Mesenchymal stem cell (in vitro differentiated cells and primary cell): ENCODE measurements at regions not wholly inside any gene's neighbourhood (a gene's known extent, or its start where the extent isn't known, plus 50 kb on each side); places are given as distances from the start of the nearest gene placed in this dataset.

Source experiments
- DNase-seq: peaks from one replicate; pipeline ENCODE4 v3.0.0-alpha.2; 2013
- H2AFZ ChIP-seq: one replicate; pipeline ENCODE4 v1.6.1; 2013; ENCODE audit warnings: low read depth, mild to moderate bottlenecking, control low read depth, inconsistent platforms, low read length, moderate library complexity
- H2AK5ac ChIP-seq: 2 replicates; pipeline ENCODE4 v1.6.1; 2013; ENCODE audit warnings: low read length, moderate library complexity, mild to moderate bottlenecking, inconsistent platforms; ENCODE audit not compliant: severe bottlenecking
- H2BK120ac ChIP-seq: one replicate; pipeline ENCODE4 v1.6.1; 2013; ENCODE audit warnings: low read depth, mild to moderate bottlenecking, inconsistent platforms, low read length, moderate library complexity
- H2BK12ac ChIP-seq, 2 experiments: one replicate each; pipeline ENCODE4 v1.6.1; 2013; ENCODE audit warnings: inconsistent platforms in 2 of 2, low read length in 2 of 2, mild to moderate bottlenecking in 2 of 2, moderate library complexity in 2 of 2, control low read depth in 1 of 2
- H2BK15ac ChIP-seq: one replicate; pipeline ENCODE4 v1.6.1; 2013; ENCODE audit warnings: mild to moderate bottlenecking, low read depth, inconsistent platforms; ENCODE audit not compliant: poor library complexity, severe bottlenecking
- H2BK5ac ChIP-seq: 2 replicates; pipeline ENCODE4 v1.6.1; 2013; ENCODE audit warnings: low read depth, mild to moderate bottlenecking, low read length, control low read depth, inconsistent platforms; ENCODE audit not compliant: poor library complexity, severe bottlenecking
- H3K14ac ChIP-seq, 2 experiments: one replicate each; pipeline ENCODE4 v1.6.1; 2013; ENCODE audit warnings: inconsistent platforms in 2 of 2, low read length in 2 of 2, control low read depth in 1 of 2, mild to moderate bottlenecking in 1 of 2, moderate library complexity in 1 of 2
- H3K18ac ChIP-seq, 2 experiments: one replicate each; pipeline ENCODE4 v1.6.1; 2013; ENCODE audit warnings: inconsistent platforms in 2 of 2, low read length in 2 of 2, control low read depth in 1 of 2, low read depth in 1 of 2, mild to moderate bottlenecking in 1 of 2
- H3K23ac ChIP-seq, 2 experiments: one replicate each; pipeline ENCODE4 v1.6.1; 2013; ENCODE audit warnings: inconsistent platforms in 2 of 2, low read length in 2 of 2, mild to moderate bottlenecking in 2 of 2, moderate library complexity in 2 of 2, control low read depth in 1 of 2
- H3K27ac ChIP-seq: 2 replicates; pipeline ENCODE4 v1.5.1; 2013; ENCODE audit warnings: mild to moderate bottlenecking, moderate library complexity, low read length, control low read depth, inconsistent platforms; ENCODE audit not compliant: poor library complexity, severe bottlenecking
- H3K27me3 ChIP-seq, 2 experiments: 2 replicates each; pipeline versions ENCODE4 v1.6.1 to v1.7.0; 2013; ENCODE audit warnings: low read length in 2 of 2, mild to moderate bottlenecking in 2 of 2, moderate library complexity in 2 of 2, control low read depth in 1 of 2, inconsistent platforms in 1 of 2; ENCODE audit not compliant: control insufficient read depth in 1 of 2, insufficient read depth in 1 of 2
- H3K36me3 ChIP-seq, 2 experiments: 2 replicates each; pipeline versions ENCODE4 v1.6.1 to v1.7.0; 2013; ENCODE audit warnings: low read length in 2 of 2, control low read depth in 1 of 2, inconsistent platforms in 1 of 2, low read depth in 1 of 2, mild to moderate bottlenecking in 1 of 2; ENCODE audit not compliant: insufficient read depth in 2 of 2, control insufficient read depth in 1 of 2
- H3K4ac ChIP-seq, 2 experiments: one replicate each; pipeline ENCODE4 v1.6.1; 2013; ENCODE audit warnings: inconsistent platforms in 2 of 2, low read length in 2 of 2, mild to moderate bottlenecking in 2 of 2, moderate library complexity in 2 of 2, control low read depth in 1 of 2, low read depth in 1 of 2
- H3K4me1 ChIP-seq: 2 replicates; pipeline ENCODE4 v1.6.1; 2013; ENCODE audit warnings: low read depth, low read length, control low read depth; ENCODE audit not compliant: control insufficient read depth, insufficient read depth
- H3K4me2 ChIP-seq: 2 replicates; pipeline ENCODE4 v1.6.1; 2013; ENCODE audit warnings: low read length, mild to moderate bottlenecking, inconsistent platforms; ENCODE audit not compliant: poor library complexity, severe bottlenecking
- H3K4me3 ChIP-seq, 2 experiments: 2 replicates each; pipeline versions ENCODE4 v1.5.1 to v1.7.0; 2013; ENCODE audit warnings: low read length in 2 of 2, mild to moderate bottlenecking in 2 of 2, control low read depth in 1 of 2, low read depth in 1 of 2; ENCODE audit not compliant: insufficient read depth in 1 of 2
- H3K79me1 ChIP-seq: replicated peaks from 2 replicates; pipeline ENCODE4 v1.6.1; 2013; ENCODE audit warnings: mild to moderate bottlenecking, control low read depth, low read length, inconsistent platforms; ENCODE audit not compliant: poor library complexity, severe bottlenecking
- H3K9ac ChIP-seq: 2 replicates; pipeline ENCODE4 v1.7.0; 2013; ENCODE audit warnings: mild to moderate bottlenecking, low read length, moderate library complexity
- H3K9me3 ChIP-seq: 2 replicates; pipeline ENCODE4 v1.7.0; 2013; ENCODE audit warnings: mild to moderate bottlenecking, low read length; ENCODE audit not compliant: control insufficient read depth
- H4K8ac ChIP-seq: one replicate; pipeline ENCODE4 v1.6.1; 2013; ENCODE audit warnings: inconsistent platforms, mild to moderate bottlenecking, low read length, moderate library complexity
- H4K91ac ChIP-seq: one replicate; pipeline ENCODE4 v1.6.1; 2013; ENCODE audit warnings: mild to moderate bottlenecking, low read length, inconsistent platforms
- WGBS: methylation state at CpG from one replicate; pipeline ENCODE4 v1.1.7; 2013; ENCODE audit warnings: mixed read lengths; 5-methylcytosine and 5-hydroxymethylcytosine counted together

DNA sequence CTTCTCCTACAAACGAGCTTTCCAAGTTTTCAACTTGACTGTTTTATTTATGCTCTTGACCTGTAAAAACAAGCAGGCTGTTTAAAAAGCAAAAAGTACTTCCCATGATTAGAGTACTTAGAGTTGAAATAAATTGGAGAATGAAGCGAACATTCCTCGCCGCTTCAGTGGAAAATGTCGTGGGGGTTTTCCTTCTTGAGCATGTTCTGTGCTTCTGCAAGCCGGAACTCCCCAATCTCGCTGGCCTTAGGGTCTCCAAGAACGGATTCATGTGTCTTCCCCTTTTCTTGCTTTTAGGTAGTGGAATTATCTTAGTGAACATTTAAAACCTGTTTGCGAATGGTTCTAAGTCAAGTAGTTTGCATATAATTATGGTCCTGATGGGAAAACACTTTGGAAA, 103.6 kb upstream of the ZNF536 start:
- no peak overlapping the region for H2AK5ac ChIP-seq
- H2BK12ac ChIP-seq = no peak overlapping the region
- H3K14ac ChIP-seq = no peak overlapping the region
- no peaks in the 10 kb centered on the region for H3K36me3 ChIP-seq
- no peak overlapping the region for H2BK5ac ChIP-seq
- no peak overlapping the region for H3K18ac ChIP-seq
- H3K23ac ChIP-seq = no peak overlapping the region
- 79% methylated on average over 8 of the region's 9 CpGs for WGBS
- no peak overlapping the region for H3K9ac ChIP-seq
- no peak overlapping the region for H3K4me2 ChIP-seq
- H3K9me3 ChIP-seq = no peaks in the 10 kb centered on the region
- H3K27ac ChIP-seq = no peak overlapping the region
- no peak for DNase-seq
- H3K4ac ChIP-seq = no peak overlapping the region
- no peak overlapping the region for H2BK120ac ChIP-seq
- no peak overlapping the region for H4K8ac ChIP-seq
- no peak overlapping the region for H2AFZ ChIP-seq
- no peak overlapping the region for H2BK15ac ChIP-seq
- H3K4me1 ChIP-seq = no peaks in the 10 kb centered on the region
- no peak overlapping the region for H3K4me3 ChIP-seq
- peaks cover 0 to 4% of the 10 kb centered on the region in 2 experiments for H3K27me3 ChIP-seq
- H3K79me1 ChIP-seq = no peaks in the 10 kb centered on the region
- H4K91ac ChIP-seq = no peak overlapping the region

- no peak overlapping the region for H2AK5ac ChIP-seq
- H3K4me1 ChIP-seq = no peaks in the 10 kb centered on the region
- H3K9me3 ChIP-seq = no peaks in the 10 kb centered on the region
- H2AFZ ChIP-seq = no peak overlapping the region
- H3K4me2 ChIP-seq = no peak overlapping the region
- H2BK5ac ChIP-seq = no peak overlapping the region
- H3K4ac ChIP-seq = no peak overlapping the region
- H3K36me3 ChIP-seq = no peaks in the 10 kb centered on the region
- peaks cover 0 to 4% of the 10 kb centered on the region in 2 experiments for H3K27me3 ChIP-seq
- H3K9ac ChIP-seq = no peak overlapping the region
- WGBS = 92% methylated on average over 7 of the region's 9 CpGs
- no peak overlapping the region for H3K14ac ChIP-seq
- H3K4me3 ChIP-seq = no peak overlapping the region
- no peak for DNase-seq
- no peaks in the 10 kb centered on the region for H3K79me1 ChIP-seq
- no peak overlapping the region for H3K18ac ChIP-seq
- H3K27ac ChIP-seq = no peak overlapping the region
- no peak overlapping the region for H4K91ac ChIP-seq
- no peak overlapping the region for H2BK15ac ChIP-seq
- H2BK120ac ChIP-seq = no peak overlapping the region
- H3K23ac ChIP-seq = no peak overlapping the region
- no peak overlapping the region for H4K8ac ChIP-seq
- H2BK12ac ChIP-seq = no peak overlapping the region
Measured at GRCh38 chr19:30269638-30270037, 102.5 kb upstream of the ZNF536 start.

GRCh38 chr19:30271816-30272215, 100.4 kb upstream of the ZNF536 start:
- Histone ChIP-seq H3K4ac (no peak overlapping the region), H2BK15ac (no peak overlapping the region), H2AK5ac (no peak overlapping the region), H2BK120ac (no peak overlapping the region), H3K79me1 (no peaks in the 10 kb centered on the region), H3K4me2 (no peak overlapping the region), H4K8ac (no peak overlapping the region), H3K9me3 (no peaks in the 10 kb centered on the region), H3K4me3 (no peak overlapping the region), H3K23ac (no peak overlapping the region), H3K18ac (no peak overlapping the region), H3K14ac (no peak overlapping the region), H2BK5ac (no peak overlapping the region), H3K36me3 (no peaks in the 10 kb centered on the region), H3K9ac (no peak overlapping the region), H4K91ac (no peak overlapping the region), H3K27me3 (no peaks in the 10 kb centered on the region), H3K27ac (no peak overlapping the region), H3K4me1 (no peaks in the 10 kb centered on the region), H2AFZ (no peak overlapping the region), H2BK12ac (no peak overlapping the region)
- no peak for DNase-seq
- 78% methylated on average over 3 of the region's 5 CpGs for WGBS

- Histone ChIP-seq H2AFZ (no peak overlapping the region), H3K14ac (no peak overlapping the region), H3K9ac (no peak overlapping the region), H2BK15ac (no peak overlapping the region), H3K18ac (no peak overlapping the region), H2BK5ac (no peak overlapping the region), H2BK12ac (no peak overlapping the region), H3K4ac (no peak overlapping the region), H3K36me3 (no peaks in the 10 kb centered on the region), H3K9me3 (no peaks in the 10 kb centered on the region), H3K27me3 (no peaks in the 10 kb centered on the region), H3K4me2 (no peak overlapping the region), H4K91ac (no peak overlapping the region), H3K4me3 (no peak overlapping the region), H4K8ac (no peak overlapping the region), H2BK120ac (no peak overlapping the region), H3K4me1 (no peaks in the 10 kb centered on the region), H3K79me1 (no peaks in the 10 kb centered on the region), H2AK5ac (no peak overlapping the region), H3K23ac (no peak overlapping the region), H3K27ac (no peak overlapping the region)
- no peak for DNase-seq
- 75% methylated on average over 1 of the region's 3 CpGs for WGBS
Measured at GRCh38 chr19:30272554-30272953, 99.6 kb upstream of the ZNF536 start.
